22Rv1 (cell line): ENCODE measurements at regions not wholly inside any gene's neighbourhood (a gene's known extent, or its start where the extent isn't known, plus 50 kb on each side); places are given as distances from the start of the nearest gene placed in this dataset.

Source experiments
- H3K27ac ChIP-seq: fragments of 450-650 bp; 2 replicates; pipeline ENCODE4 v1.5.1; 2017
- ZFX ChIP-seq: fragments of 450-650 bp; IDR thresholded peaks from 2 replicates; pipeline ENCODE4 v1.6.1; 2017; ENCODE audit warnings: antibody characterized with exemption, borderline replicate concordance
- TF ChIP-seq, protein P1 (sequence below): fragments of 450-650 bp; IDR thresholded peaks from 2 replicates; pipeline ENCODE4 v1.5.1; 2017; ENCODE audit warnings: mild to moderate bottlenecking

DNA sequence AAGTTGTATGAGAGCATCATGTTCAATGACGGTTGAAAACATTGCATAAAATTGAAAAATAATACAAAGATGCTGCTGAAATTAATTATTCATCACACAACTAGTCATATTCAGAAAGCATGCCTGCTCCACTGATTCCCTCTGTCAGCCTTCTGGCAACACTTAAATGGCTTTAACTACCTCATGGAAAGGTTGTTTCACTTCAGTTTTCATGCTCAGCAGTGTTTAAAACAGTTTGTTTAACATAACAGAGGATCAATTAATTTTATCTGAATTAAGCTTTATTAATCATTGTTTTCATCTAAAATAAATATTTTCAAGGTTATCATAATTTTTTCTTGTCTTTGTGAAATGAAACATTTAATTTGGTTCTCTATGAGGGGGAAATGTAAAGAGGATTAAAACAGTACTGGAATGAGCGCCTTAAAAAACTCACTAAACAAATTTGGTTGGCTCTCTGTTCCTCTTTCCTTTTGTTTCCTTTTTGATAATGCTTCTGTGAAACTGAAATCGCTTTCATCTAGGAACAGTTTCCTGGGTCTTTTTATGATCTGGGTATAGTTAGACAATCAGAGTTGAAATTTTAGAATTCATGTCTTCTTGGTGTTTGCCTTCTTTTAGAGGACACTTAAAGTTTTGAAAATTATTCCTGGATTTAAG lies 427.4 kb downstream of the SH2D4B start:
- TF ChIP-seq, protein P1, sequence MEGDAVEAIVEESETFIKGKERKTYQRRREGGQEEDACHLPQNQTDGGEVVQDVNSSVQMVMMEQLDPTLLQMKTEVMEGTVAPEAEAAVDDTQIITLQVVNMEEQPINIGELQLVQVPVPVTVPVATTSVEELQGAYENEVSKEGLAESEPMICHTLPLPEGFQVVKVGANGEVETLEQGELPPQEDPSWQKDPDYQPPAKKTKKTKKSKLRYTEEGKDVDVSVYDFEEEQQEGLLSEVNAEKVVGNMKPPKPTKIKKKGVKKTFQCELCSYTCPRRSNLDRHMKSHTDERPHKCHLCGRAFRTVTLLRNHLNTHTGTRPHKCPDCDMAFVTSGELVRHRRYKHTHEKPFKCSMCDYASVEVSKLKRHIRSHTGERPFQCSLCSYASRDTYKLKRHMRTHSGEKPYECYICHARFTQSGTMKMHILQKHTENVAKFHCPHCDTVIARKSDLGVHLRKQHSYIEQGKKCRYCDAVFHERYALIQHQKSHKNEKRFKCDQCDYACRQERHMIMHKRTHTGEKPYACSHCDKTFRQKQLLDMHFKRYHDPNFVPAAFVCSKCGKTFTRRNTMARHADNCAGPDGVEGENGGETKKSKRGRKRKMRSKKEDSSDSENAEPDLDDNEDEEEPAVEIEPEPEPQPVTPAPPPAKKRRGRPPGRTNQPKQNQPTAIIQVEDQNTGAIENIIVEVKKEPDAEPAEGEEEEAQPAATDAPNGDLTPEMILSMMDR = no peak
- no peak for TF ChIP-seq ZFX
- H3K27ac ChIP-seq = peak overlapping the region; percentile 97

DNA sequence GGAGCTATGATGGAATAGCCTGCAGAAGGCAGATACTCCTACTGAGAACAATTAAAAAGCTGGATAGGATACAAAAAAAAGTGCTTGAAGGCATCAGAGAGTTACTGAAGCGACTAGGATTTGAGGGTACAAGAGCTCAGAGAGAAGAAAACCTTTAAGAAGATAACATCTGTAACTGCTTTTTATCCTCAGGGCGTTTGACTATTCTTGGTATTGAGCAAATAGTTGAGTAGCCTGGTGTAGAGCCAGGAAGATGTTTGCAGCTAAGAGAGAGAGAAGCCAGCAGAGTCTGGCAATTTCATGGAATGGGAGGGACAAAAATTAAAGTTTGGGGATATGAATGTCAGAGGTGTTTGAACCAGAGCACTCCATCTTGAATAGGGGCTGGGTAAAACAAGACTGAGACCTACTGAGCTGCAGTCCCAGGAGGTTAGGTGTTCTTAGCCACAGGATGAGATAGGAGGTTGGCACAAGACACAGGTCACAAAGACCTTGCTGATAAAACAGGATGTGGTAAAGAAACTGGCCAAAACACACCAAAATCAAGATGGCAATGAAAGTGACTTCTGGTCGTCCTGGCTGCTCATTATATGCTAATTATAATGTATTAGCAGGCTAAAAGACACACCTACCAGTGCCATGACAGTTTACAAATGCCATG lies 428.8 kb downstream of the SH2D4B start:
- TF ChIP-seq, protein P1 = no peak
- no peak for TF ChIP-seq ZFX
- peak overlapping the region; percentile 97 for H3K27ac ChIP-seq

DNA sequence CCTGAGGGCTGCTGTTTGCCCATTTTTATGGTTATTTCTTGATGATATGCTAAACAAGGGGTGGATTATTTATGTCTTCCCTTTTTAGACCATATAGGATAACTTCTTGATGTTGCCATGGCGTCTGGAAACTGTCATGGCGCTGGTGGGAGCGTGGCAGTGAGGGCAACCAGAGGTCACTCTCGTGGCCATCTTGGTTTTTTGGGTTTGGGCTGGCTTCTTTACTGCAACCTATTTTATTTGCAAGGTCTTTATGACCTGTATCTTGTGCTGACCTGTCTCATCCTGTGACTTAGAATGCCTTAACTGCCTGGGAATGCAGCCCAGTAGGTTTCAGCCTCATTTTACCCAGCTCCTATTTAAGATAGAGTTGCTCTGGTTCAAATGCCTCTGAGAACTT lies 429.7 kb downstream of the SH2D4B start:
- H3K27ac ChIP-seq = peak overlapping the region; percentile 97

- no peak for TF ChIP-seq ZFX
- TF ChIP-seq, protein P1 = no peak
- H3K27ac ChIP-seq = peak overlapping the region; percentile 97
Observed at GRCh38 chr10:80968903-80969302, 431.2 kb downstream of the SH2D4B start.

- H3K27ac ChIP-seq = peak overlapping the region; percentile 97
- TF ChIP-seq, protein P1 = no peak
- TF ChIP-seq ZFX = no peak
Observed at GRCh38 chr10:80971461-80971860, 433.8 kb downstream of the SH2D4B start.

- TF ChIP-seq, protein P1 = no peak
- no peak overlapping the region for H3K27ac ChIP-seq
Observed at GRCh38 chr10:80976658-80977057, 439.0 kb downstream of the SH2D4B start.

DNA sequence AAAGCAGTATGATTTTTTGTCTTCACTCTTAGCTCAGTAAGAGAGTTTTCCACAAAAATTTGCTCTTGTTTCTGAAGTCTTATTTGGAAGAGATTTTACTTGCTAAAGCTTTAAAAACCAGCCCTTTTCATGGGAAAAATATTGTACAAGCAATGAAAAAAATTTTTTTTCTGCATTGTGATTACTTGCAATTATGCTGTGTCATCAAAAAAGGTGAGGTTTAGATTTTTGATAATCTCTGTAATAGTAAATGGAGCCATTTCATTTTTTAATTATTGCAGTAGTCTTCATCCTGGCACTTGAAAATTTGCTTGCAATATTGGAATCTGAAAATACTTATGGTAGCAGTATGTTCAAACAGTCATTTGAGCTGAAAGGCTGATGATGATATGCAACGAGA lies 447.4 kb downstream of the SH2D4B start:
- no peak overlapping the region for H3K27ac ChIP-seq
- TF ChIP-seq, protein P1 = no peak
- no peak for TF ChIP-seq ZFX
